HG03439 (cell line): ENCODE measurements at regions not wholly inside any gene's neighbourhood (a gene's known extent, or its start where the extent isn't known, plus 50 kb on each side); places are given as distances from the start of the nearest gene placed in this dataset.
"Not testable (repeated sequence)": the region's sequence is repeated elsewhere in the genome, so short reads cannot be mapped to it uniquely, and the experiment has no call there.

Source experiments
- ATAC-seq: cut with Tn5 transposase; IDR thresholded peaks from one replicate; pipeline ENCODE4 v1.9.1; 2021; ENCODE audit warnings: mild to moderate bottlenecking, moderate library complexity; ENCODE audit not compliant: unreplicated experiment

- ATAC-seq, result no peak
Observed at GRCh38 chr18:39238981-39239660, 1673.5 kb upstream of the CELF4 start.

DNA sequence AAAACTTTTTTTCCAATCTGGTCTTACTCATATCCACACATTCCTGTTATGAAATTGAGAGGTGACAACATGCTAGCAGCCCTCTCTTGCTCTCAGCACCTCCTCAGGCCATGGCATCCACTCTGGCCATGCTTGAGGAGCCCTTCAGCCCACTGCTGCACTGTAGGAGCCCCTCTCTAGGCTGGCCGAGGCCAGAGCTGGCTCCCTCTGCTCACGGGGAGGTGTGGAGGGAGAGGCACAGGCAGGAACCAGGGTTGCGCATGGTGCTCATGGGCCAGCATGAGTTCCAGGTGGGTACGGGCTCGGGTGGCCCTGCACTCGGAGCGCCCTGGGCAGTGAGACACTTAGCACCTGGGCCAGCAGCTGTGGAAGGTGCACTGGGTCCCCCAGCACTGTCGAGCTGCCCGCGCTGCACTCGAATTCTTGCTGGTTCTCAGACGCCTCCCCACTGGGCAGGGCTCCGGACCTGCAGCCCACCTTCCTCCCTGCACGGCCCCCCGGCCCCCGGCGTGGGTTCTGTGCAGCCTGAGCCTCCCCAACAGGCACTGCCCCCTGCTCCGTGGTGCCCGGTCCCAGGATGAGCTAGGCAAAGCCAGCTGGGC, 1669.6 kb upstream of the CELF4 start:
- ATAC-seq, result no peak

GRCh38 chr18:39232937-39233336, 1667.3 kb upstream of the CELF4 start:
- ATAC-seq, result no peak

DNA sequence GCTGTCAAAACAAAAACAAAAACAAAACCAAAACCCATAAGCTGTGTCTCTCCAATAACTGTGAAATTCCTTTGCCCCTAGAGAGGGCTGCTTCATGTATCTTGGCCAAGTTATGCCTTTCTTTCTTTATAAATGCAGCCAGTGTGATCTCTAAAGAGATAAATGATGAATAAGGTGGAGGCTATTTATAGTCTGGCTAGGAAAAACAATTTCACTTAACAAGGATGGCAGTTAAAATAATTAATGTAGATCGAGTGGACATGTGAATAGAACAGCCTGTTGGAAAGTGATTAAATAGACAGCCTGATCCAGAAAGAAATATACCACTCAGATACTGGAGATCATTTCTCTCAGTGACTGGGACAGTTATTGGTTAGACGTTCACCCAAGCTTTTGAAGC, 1666.9 kb upstream of the CELF4 start:
- no peak for ATAC-seq

DNA sequence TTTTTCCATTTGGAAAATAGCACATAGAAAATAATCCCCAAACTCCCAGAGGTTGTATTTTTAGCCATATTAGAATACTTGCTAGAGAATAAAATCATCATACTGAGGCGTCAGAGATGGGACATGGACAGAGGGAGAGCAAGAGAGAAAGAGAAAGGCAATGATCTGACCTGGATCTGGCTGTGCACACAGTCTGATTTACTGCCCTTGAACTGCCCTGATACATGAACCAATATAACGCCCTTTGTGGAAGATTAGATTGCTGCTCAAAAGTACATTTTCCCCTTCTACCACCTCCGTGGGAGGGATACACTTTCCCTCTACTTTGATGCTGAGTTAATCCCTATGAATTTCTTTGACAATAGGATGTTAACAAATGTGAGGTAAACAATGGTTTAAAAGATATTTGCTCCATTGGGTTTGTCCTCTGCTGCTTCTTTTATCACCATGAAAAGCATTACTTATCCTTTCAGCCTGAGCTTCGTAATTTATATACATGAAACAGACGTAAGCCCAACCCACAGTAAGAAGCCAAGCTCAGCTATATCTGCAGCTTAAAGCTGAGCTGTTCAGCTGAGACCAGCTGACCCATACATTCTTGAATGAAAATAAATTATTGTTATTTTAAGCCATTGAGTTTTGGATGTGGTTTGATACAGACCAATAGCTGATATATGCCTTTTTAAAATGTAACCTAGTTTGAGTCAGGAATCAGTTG, 1664.6 kb upstream of the CELF4 start:
- ATAC-seq, result no peak

- not testable (repeated sequence) for ATAC-seq
Observed at GRCh38 chr18:39227769-39228168, 1662.2 kb upstream of the CELF4 start.

DNA sequence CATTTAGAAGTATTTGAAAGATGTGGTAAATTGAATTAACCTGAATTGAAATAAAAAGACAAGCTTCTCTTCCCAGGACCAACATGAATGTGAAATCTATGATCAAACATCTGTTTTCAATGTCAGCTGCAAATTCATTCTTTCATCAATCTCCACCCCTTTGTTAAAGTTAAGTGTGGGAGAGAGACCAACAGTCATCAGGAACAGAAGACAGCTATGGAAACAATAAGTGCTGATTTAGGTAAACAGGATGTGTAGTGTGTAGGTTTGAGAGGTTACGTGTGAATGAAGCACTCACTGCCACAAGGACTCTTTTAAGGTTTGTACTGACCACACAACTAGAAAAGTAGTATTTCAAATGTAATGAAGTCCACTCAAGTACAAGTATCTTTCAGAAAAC, 1659.8 kb upstream of the CELF4 start:
- no peak for ATAC-seq

DNA sequence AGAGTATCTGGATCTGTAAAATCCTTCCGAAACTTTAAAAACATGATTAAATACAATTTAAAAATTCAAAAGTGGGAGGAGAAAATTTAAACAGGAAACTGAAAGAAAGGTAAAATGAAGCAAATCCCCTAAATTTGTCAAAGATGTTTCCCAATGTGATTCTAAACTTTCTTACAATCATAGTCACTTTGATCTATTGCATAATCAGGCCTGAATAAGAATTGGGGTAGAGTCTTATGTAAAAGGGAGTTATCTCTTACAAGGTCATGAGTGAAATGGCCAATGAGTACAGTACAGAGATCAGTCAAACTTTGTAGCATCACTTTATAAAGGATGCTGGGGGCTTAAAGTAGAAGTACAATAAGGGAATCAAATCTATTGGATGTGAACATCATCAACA, 1657.7 kb upstream of the CELF4 start:
- no peak for ATAC-seq

GRCh38 chr18:39215920-39216319, 1650.3 kb upstream of the CELF4 start:
- no peak for ATAC-seq

DNA sequence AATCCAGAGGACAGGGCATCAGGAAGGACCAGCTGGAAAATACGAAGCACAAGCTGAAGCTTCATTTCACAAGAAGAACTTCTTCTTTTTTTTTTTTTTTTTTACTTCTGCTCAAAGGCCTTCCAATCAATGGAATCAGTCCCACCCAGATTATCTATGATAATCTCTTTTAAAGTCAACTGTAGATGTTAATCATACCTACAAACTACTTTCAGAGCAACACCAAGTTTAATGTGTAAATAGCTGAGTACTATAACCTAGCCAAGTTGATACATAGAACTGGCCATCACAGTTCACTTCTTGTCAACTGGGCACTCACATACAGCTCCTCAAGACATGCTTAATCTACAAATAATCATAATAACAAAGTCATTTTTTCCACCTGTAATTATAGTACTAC, 1645.9 kb upstream of the CELF4 start:
- no peak for ATAC-seq

DNA sequence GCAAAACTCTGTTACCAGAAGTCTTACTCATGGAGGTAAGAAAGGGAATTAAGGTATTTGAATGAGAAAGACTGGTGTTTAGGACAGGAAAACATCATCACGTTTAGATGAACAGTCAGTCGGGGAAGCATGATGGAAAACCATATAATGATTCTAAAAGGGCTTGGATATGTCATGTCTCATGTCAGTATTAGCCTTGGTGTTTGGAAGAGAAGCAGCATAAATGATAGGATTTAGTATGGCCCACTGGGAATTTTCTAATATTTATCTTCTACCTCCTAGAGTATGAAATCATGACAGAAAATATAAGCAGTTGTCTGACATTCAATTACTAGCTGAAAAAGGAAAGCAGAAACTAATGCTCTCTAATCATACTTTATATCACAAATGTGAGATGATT, 1643.6 kb upstream of the CELF4 start:
- ATAC-seq, result no peak

DNA sequence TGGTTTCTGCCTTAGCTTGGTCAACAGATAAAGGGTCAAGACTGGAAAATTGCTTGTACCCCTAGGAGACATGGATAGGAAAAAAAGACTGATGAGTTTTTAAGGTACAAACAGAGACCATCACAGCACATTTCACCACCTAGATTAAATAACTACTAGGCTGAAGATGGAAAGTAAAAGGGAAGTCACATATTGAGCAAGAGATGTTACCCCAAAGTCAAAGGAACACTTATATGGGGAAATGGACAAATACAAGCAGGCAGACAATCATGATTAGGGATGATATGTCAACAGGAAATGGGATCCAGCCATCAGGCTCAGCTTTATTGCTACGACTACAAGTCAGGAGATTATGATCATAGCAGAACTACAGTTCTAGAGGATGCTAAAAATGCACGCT, 1643.1 kb upstream of the CELF4 start:
- ATAC-seq, result no peak

DNA sequence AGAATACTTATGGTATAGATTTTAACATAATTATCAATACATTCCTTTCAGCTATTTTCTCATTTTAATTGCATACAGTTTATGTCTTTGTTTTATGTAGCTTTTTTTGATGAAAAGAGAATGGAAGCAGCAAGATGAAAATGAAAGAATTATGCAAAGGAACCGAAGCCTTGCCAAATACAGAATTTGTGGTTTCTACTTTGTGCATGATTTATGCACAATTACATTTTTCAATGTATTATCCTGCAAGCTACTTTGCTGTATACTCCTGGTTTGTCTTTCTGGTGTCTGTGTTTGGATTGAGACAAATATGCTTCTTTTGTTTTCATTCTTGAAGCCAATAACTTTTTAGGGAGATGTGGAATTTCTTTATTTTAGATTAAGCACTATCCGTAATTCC, 1642.6 kb upstream of the CELF4 start:
- no peak for ATAC-seq

DNA sequence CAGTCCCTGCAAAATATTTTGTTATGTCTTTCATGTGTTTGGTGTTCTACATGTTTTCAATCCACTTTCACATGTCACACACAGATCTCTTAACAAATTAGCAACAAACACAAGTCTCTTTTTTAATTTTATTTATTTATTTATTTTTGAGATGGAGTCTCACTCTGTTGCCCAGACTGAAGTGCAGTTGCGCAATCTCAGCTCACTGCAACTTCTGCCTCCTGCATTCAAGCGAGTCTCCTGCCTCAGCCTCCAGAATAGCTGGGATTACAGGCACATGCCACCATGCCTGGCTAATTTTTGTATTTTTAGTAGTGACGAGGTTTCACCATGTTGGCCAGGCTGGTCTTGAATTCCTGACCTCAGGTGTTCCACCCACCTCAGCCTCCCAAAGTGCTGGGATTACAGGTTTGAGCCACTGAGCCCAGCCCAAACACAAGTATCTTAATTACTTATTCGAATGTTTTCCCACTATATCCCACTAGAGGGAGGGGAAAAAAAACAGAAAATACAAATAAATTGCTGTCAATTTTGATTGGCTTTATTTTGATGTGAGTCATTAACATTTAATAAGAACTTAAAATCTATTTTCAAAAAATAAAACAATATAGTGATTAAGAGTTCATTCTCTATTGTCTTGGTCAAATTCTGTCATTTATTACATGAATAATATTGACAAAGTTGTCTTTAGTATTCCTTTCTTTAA, 1641.0 kb upstream of the CELF4 start:
- ATAC-seq, result not testable (repeated sequence)

- no peak for ATAC-seq
Observed at GRCh38 chr18:39205565-39206195, 1640.1 kb upstream of the CELF4 start.

DNA sequence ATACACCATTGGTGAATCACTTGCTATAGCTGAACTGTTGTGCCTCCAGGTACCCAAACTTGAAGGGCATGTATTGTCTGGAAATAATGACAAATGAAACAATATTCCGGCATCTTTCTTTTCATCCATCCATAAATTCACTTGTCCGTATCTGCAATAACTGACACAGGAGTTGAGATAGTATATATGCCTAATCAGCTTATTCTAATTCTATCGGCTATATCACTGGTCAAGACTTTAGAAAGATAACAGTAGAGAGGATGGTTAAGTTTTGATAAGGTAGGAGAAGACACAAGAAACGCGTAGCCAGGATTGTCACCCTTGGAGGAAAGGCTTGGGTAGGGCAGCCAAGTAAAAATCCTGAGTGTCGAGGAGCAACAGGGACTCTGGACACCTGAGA, 1634.6 kb upstream of the CELF4 start:
- ATAC-seq, result no peak

- no peak for ATAC-seq
Observed at GRCh38 chr18:39199231-39199855, 1633.7 kb upstream of the CELF4 start.

DNA sequence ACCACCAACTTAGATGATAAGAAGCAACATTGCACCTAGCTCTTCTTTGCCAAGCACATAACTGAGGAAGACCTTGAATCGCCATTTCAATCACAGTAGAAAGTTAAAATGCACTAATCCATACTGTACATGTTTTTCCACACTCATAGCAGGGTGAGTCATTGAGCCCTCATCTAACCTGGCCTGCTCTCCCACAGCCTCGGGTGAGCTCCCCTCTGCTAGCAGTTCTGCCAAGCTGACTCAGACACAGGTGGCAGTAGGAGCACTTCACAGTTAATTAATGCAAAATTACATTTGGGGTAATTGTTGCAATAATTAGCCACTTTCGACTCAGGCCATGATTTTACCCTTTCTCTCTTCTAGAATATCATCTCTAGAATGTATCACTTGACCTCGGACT, 1632.8 kb upstream of the CELF4 start:
- ATAC-seq, result no peak

DNA sequence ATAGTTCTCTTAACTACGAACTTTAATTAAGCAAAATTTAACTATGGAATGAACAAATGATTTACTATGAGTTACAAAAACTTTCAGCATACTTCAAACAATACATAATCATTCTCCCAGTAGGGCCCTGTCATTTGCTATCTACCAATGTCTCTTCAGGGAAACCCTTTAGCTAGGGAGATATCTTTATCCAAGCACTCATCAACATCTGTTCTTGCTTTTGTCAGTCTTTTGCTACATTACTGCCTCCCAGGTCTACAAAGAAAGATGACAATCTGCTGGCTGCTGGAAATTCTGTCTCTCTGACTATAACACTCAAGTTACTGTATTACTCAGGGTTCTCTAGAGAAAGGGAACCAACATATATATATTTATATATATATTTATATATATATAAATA, 1626.3 kb upstream of the CELF4 start:
- ATAC-seq, result no peak

- ATAC-seq, result no peak
Observed at GRCh38 chr18:39191058-39191457, 1625.5 kb upstream of the CELF4 start.

DNA sequence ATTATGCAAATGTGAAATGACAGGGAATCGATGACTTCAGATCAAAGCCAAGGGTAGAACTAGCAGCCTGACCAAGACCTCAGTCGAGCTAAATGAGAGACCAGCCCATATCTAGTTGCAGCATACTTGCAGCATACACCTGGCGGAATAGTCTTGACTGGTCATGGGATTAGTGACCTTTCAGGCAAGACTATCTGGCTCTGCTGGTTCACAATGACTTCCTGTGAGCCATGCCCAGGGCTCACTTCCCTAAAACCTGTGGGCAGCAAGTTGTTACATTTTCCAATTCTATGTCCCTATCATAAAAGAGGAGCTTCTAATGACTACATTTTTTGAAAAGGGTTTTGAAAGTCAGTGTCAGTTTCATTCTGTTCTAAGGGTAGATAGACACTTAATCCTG, 1624.9 kb upstream of the CELF4 start:
- ATAC-seq, result no peak
